Activated naive CD8-positive, alpha-beta T cell treated with anti-CD3 and anti-CD28 coated beads, Interleukin-2, amount 50 U/mL, for 16 hours (primary cell): ENCODE measurements at regions not wholly inside any gene's neighbourhood (a gene's known extent, or its start where the extent isn't known, plus 50 kb on each side); places are given as distances from the start of the nearest gene placed in this dataset.

ENCODE experiments used
- DNase-seq: peaks from one replicate; pipeline ENCODE4 v3.0.0-alpha.2; 2020; ENCODE audit warnings: low read depth, low spot score

DNA sequence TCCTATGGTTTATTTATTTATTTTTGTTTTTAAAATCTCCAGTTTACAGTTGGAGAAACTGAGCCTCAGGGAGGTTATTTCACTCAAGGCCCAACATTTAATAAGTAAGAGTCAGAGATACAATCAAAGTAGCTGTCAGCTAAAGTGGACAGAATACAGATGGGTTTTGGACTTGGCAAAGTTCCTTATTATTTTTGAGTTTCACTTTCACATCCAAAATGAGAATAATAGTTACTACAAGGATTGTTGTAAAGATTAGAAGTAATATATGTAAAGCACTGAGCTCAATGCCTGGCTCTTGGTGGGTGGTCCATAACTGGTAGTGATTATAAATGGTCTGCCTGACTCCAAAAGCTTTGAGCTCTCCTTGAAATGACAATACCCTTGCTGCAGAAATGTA is 87.5 kb upstream of the SESN3 start:
- no peak for DNase-seq

DNA sequence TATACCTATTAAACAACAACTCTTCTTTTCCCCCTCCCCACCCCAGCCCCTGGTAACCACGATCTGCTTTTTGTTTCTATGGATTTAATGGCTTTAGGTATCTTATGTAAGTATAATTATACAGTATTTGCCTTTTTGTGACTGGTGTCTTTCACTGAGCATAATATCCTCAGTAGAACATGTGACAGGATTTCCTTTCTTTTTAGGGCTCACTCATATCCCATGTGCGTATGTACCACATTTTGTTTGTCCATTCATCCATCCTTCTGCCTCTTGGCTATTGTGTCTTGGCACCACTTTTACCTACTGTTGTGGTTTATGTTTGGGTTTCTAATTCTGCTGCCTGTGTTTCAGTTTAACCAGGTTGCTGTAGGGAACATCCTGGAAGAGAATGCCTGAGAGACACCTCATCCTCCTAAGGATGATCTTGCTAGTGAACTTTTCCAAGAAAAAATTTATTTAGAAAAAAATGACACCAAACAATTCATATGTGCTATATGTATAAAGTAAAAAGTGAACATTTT is 77.6 kb upstream of the SESN3 start:
- DNase-seq: no peak

DNA sequence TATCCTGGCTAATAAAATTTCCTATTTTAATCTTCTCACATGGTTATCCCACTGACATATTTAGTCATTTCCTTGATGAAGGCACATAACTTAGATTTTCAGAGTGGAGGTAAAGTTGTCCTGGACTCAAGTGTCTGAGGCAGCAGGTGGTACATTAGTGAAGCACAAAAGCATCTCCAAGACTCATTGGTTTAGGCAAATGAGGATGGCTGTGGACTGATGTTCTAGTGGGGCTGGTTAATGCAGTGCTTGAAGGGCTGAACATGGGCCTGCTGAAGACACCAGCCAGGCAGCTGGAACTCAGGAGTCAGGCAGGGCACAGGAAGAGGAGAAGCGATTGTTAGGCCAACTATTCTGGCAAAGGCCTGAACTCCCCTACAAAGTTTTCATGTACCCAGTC is 76.3 kb upstream of the SESN3 start:
- no peak for DNase-seq

DNA sequence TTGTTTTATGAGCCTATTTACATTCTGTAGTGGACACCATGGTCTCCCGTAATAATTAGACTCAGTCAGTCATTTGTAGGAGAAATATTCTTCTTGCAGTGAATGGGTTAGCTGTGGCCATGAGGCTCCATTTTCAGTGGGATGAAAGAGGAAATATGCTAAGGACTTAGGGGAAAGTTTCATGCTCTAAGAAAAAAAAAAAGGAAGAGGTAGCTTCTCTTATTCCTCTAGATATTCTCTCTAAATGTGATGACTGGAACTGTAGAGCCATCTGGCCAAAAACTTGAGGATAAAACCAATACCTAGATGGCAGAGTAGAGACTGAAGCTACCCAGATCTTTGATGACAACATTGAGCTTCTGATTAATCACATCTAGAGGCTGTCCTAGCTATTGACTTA is 75.8 kb upstream of the SESN3 start:
- no peak for DNase-seq

DNA sequence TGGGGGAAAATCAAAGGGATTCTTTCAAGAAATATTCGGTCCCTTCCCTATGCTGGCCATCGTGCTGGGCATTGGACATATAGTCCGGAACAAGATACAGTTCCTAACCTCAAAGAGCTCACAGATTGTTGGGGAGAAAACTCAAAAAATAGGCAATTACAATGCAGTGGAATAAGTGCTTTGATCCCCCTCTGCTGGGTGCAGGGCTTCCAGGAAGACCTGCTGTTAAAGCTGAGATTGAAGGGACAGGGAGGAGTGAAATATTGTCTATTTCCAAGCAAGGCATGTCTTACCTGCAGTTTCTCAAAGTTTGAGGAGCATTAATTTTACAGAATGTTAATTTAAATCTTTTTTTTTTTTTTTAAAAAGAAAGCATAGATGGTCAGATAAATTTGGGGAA is 75.1 kb upstream of the SESN3 start:
- DNase-seq: no peak

DNA sequence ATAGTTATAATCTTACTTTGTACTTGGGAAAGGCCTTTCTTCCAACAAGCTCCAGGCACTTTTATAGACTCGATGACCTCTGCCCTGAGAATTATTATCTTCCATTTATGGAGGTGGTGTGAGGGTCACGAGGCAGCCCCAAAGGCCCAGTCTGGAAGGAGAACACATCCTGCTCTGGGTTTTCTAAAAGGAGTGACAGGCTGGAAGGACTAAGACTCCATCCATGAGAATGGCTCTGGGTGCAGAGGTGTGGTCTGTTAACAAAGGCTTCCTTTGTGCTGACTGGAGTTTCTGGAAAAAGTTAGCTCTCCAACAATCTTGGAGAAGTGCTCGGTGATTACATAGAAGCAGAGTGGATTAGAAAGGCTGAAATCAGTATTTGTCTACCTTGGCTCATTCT is 74.7 kb upstream of the SESN3 start:
- DNase-seq: no peak

DNA sequence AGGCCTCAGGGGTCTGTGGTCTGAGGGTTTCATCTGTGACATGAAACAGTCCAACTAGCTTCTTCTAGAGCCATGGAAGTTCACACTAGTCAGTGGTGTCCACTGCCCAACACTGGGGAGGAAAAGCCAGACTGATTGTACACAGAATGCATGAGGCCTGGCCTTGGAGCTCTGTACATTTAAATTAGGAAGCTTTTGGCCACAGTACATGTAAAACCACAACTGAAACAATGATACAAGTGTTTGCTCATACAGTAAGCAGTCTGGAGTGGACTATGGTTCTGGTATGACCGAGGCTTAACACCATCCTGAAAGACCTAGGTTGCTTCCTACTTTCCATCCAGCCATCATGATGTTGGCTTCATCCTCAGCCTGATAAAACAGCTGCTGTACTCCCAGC is 73.8 kb upstream of the SESN3 start:
- no peak for DNase-seq

DNA sequence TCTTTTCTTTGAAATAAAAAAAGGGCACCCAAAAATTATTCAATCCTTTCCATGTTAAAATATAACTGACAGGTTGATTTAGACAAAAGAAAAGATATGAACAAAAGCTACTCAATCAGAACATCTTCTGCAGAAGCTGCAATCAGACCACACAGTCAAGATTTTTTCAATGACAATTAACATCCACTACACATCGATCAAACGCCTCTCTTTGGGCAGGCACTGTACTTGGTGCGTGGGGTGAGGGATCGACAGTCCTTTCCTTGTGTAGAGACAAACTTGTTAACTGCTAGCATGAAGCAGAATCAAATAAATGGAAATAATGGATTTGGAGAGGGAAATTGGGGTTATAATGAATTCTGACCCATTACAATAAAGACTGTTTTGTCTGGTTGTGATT is 71.2 kb upstream of the SESN3 start:
- DNase-seq: no peak

DNA sequence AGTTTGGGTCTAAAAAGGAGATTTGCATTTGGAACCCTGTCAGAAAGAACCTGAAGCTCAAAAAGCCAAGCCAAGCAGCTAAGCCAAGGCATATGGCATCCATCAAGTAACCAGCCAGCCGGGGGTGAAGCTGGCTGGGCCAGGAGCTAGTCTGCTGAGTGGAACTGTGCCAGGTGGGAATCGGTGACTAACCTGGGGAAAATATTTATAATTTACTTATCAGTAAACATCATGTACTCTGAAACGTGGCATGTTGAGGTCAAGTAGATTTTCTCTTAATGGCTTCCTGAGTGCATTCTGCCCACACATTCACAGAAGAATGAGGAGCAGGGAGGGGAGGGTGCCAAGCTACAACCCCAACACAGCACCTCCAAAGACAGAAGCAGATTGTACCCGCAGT is 70.5 kb upstream of the SESN3 start:
- DNase-seq: no peak

DNA sequence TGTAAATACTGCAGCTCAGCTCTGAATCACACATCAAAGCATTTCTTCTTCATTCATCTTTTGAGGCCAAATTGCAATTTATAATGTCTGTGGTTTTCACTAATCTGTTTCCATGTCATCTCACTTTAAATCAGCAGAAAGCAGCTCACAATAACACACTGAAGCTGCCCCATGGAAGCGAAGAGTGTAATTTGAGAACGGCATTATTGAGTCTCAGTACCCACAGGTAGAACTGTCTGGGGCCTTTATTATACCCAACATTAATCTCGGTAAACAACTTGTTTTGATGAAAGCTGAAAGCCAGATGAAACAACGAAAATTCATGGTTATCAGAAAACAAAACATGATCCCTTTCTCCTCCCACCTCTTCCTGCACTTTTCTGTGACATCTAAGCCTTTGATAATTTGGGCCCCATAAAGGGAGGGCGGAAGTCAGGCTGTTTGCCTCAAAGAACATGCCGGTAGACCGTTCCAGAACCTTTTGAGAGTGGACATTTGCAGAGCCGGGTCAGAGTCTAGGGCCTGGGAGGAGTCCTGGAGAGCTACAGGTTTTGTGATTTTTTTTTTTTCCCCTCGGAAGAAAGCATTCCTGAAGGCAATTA is 68.2 kb upstream of the SESN3 start:
- DNase-seq: no peak

DNA sequence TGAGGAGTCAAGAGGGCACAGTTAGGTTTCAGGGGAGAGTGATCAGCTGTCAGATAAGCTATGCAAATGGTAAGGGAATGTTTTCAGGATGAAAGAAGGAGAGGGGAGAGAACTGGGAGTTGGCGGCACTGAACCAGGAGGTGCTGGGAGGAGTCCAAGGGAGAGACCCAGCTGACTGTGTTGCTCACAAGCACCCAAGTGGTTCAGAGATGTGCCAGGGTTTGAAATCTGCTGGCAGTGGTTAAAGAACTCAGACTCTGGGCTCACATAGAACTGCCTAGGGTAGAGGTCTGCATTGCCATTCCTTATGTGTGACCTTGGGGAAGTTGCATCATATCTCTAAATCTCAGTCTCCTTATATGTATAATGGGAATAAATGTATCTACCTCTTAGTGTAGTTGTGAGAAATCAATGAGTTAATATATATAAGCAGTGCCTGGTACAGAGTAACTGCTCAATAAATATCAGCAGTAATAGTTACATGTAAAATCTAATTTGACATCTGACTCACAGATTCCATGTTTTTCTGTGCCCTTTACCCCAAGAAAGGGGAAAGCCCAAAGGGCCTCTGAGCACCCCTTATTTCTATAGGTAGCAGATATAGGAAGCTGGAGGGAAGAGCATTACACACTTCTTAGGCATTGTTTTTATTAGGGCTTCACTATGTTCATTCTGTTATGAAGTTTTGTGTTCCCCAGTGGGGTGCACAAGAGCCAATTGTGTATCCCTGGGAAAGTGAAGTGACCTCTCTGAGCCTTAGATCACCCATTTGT is 66.9 kb upstream of the SESN3 start:
- DNase-seq: no peak

DNA sequence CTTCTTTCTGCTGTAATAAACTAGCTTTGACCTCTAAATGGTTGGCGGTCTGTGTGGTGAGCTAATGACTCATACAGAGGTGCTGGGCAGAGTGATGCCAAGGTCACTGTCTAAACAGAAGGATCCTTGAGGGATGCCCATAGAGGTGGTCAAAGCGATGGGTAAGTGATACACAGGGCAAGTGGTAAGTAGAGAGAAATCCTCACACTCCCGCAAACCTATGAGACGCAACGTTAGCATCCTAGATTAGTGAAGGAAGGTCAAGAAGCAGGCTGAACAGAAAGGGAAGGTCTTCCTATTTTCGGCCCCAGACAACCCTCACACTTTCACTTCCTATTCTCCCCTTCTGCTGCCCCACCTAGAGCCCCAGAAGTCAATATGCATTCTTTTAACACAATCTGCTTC is 65.6 kb upstream of the SESN3 start:
- DNase-seq: no peak

DNA sequence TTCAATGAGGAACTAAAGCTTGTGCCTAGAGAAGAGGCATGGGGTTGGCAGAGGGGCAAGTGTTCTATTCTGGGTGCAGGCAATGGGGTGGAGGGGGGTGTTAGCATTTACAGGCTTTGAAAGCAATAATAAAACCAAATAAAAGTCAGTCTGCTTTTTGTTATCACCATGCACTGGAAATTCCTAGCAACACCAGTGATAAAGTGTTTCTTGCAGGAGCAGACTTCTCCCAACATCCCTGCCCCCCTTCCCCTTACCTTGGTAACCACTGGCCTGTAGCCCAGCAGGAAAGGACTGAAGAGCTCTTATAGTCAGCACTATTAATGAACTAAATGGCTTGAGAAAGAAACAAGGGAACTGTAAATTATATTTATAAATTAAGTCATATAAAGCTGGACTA is 65.2 kb upstream of the SESN3 start:
- DNase-seq: no peak

DNA sequence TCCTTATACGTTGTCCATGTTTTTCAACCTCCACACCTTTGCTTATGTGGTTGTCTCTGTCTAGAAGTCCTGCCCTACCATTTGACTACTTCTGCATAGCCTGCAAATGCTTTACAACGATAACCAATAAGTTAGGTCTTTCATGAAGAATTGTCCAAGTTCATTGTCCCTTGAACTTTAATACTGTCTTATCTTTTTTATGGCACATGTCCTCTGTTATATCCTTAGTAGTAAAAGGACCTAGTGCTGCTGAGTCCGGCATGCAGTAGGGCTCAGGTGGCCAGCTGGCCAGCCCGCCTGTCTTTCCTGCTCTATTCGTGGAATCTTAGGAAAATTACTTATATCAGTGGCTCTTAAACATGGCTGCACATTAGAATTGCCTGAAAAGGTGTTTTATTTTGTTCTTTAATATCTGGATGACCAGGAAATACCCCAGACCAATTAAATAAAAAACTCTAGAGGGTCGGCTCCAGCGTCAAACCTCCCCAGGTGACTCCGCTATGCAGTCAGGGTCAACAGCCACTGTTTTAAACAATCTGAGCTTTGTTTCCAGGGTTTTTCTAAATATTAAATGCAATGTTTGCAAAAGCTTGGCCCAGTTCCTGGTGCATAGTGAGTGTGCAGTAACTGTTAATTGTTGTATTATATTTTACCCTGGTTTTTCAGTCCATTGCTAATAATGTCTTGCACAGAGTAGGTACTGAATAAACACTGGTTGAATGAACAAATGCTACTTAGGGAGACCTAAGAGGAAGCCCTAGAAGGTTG is 64.6 kb upstream of the SESN3 start:
- DNase-seq: no peak

DNA sequence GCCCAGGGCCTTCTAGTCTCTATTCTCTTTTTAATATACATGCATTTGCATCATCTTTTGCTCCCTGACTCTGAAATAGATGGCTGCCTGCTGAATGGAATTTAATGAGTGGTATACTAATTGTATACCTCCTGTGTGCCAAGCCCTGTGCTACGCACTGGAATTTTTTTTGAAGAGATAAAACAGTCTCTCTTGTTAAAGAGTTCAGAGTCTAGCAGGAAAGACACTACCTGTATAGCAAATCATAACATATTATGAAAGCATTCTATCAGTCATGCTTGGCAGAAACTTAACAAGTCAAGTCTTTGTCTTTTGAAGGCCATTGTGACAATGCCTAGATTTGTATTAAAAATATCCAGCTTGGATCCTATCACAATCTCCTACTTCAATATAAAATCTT is 63.7 kb upstream of the SESN3 start:
- DNase-seq: no peak

DNA sequence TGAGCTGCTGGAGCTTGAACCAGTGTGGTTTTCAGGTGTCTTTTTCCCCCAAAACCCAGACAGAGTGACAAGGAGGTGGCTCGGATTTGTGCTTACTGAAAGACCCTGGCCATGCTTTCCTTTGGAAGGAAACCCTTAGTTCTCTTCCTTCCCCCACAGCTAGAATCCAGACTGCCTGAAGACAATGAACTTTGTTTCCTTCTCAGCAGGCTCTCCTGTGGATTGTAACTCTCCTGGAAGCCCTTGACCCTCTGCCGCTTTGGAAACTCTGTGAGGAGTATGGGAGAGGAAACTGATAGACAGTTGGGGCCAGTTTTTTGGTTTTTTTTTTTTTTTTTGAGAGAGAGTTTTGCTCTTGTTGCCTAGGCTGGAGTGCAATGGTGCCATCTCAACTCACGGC is 62.1 kb upstream of the SESN3 start:
- DNase-seq: no peak

DNA sequence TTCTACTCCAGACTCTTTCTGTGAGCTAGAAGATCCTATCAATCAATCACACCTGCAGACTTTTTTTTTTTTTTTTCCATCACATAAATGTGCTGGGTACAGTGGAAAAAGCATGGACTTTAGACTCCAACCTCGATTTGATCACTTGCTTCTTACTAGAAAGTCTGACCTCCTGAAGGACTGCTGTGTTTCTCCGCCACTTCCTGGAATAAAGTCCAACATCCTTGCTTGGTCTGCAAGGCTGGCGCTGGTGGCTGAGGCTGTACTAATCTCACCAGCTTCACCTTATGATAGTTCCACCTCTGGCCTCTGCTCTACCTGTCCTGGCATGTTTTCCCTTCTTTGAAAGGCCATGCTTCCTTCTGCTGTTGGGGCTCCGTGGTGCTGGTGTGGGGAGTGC is 60.9 kb upstream of the SESN3 start:
- DNase-seq: no peak

DNA sequence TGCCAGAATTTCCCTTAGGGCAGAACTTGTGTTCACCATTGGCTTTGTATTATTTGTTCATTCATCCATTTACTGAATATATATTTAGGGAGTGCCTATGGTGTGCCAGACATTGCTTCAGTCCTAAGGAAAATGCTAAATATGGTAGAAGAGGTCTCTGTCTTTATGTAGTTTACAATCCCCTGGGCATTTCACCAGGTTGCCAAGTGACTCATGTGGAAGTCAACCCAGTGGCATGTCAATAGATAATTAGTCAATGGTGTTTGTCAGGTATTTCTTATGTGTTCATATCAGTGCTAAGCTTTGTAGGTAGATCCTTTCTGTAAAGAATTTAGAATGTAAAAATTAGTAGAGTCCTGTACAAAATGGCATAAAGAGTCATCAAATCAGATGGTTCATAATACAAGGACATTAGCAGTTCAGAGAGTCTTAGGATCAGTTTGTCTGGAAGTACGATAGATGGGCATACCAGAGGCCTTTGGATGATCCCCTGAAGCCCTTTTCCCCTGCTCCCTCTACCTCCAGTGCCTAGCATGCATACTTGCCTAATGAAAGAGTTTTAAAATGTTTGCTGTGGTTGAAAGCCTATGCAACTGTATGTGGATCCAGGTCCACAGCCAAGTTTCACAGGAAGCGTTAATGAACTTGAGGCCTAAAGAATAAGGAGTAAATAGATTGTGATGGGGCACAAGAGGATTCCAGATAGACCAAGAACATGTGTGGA is 58.5 kb upstream of the SESN3 start:
- DNase-seq: no peak

DNA sequence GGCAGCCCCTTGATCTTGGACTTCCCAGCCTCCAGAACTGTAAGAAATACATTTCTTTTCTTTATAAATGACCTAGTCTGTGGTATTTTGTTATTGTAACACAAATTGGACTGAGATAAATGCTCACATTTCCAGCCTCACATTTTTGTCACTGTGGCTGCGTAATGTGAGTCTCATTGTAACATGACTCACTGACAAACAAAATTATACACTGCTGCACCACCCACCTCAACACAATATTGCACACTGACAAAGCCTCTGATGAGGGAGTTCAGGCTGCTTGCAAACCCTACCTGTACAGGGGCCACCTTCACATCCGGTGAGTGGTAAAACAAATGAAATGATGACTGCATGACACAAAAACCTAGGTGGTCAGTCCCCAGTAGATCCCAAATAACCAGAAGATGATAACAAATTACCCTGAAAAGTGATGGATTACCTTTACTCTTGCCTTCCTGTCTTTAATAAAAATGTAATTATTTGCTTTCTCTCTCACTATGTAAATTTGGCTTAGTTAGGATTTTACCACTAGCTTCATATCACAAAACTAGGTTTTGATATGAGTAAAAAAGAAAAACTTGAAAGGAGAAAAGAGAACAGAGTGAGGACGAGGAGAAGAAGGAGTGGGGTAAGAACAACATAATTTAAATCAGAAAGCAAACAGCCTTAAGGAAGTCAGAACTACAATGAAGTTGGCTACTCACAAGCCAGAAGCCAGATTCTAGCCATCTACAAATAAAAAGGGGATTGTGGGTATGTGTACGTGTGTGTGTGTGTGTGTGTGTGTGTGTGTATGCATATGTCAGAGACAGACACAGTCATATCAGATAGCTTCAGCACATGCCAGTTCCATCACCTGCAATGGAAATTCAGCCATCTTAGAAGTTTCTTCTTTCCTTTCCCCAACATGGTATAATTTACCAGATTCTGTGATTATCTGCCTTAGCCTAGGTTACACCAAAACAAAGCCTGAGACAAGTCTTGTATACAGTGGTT is 53.4 kb upstream of the SESN3 start:
- DNase-seq: no peak

DNA sequence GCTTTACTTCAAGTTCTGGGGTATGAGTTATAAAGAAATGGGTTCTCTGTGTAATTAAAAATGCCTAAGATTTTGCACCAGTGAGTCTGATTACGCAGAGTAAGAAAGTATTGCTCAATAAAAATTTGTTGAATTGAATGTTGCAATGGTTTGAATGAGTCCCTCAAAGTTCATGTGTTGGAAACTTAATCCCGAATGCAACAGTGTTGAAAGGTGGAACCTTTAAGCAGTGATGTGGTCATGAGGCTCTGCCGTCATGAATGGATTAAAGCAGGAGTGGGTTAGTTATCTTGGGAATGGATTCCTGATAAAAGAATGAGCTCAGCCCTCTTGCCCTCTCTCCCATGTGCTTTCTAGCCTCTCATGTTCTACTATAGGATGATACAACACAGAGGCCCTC is 52.6 kb upstream of the SESN3 start:
- DNase-seq: no peak

DNA sequence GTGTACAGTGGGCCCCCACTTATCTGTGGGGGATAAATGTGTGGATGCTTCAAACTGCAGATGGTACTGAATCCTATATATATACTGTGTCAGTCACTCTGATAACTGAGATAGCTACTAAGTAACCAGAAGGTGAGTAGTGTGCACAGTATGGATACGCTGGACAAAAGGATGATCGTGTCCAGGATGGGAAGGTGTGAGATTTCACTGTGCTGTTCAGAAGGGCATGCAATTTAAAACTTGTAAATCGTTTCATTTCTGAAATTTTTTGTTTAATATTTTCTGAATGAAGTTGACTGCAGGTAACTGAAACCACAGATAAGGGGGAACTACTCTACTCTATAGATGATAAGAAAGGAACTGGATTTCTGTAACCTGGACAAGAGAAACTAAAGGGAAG is 52.1 kb upstream of the SESN3 start:
- no peak for DNase-seq
